Right atrium auricular region (tissue), 2 donors: ENCODE measurements at regions not wholly inside any gene's neighbourhood (a gene's known extent, or its start where the extent isn't known, plus 50 kb on each side); places are given as distances from the start of the nearest gene placed in this dataset.

Experiments used
- DNase-seq: peaks from one replicate; pipeline ENCODE4 v3.0.0-alpha.2; 2019; ENCODE audit warnings: low spot score
- H3K27ac ChIP-seq, 2 donors: fragments of 200-600 bp; sonication (generic); 1 replicate in 1 of 2; 2 replicates in 1 of 2; pipeline ENCODE4 v1.5.1; 2016 to 2019
- H3K27me3 ChIP-seq, 2 donors: fragments of 200-600 bp; sonication (generic); one replicate each; pipeline versions ENCODE4 v1.5.1 to v1.6.0; 2017 to 2019
- H3K36me3 ChIP-seq: fragments of 200-600 bp; sonication (generic); one replicate; pipeline ENCODE4 v1.5.1; 2016
- H3K4me1 ChIP-seq, 2 donors: fragments of 200-600 bp; sonication (generic); one replicate each; pipeline versions ENCODE4 v1.5.1 to v1.6.0; 2017 to 2019
- H3K4me3 ChIP-seq, 2 donors: fragments of 200-600 bp; sonication (generic); 1 replicate in 1 of 2; 2 replicates in 1 of 2; pipeline ENCODE4 v1.5.1; 2017 to 2019; ENCODE audit warnings: mild to moderate bottlenecking in 1 of 2, moderate library complexity in 1 of 2
- H3K9me3 ChIP-seq, 2 donors: fragments of 200-600 bp; sonication (generic); one replicate each; pipeline ENCODE4 v1.5.1; 2019
- TF ChIP-seq, protein P1 (sequence below), 2 donors: fragments of 200-600 bp; sonication (generic); IDR thresholded peaks; one replicate each; pipeline ENCODE4 v1.5.1; 2019; ENCODE audit warnings: antibody characterized with exemption in 2 of 2

DNA sequence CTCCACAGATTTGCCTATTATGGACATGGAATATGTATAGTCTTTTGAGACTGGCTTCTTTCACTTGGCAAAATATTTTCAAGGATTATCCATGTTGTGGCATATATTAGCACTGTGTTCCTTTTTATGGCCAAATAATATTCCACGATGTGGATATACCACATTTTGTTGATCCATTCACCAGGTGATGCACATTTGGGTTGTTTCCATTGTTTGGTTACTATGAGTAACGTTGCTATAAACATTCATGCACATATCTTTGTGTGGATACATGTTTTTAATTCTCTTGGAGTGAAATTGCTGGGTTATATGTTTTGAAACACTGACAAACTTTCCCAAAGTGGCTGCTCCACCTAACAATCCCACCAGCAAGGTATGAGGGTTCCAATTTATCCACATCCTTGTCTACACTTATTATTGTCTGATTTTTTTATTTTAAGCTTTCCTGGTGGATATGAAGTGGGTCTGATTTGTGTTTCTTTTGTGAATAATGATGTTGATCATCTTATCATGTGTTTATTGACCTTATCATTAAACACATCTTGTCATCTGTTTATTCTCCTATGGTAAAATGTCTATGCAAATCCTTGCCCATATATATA, 116.2 kb upstream of the FRMD6 start:
- H3K36me3 ChIP-seq = no peaks in the 10 kb centered on the region
- no peak overlapping the region for H3K4me3 ChIP-seq
- H3K27me3 ChIP-seq = no peaks in the 10 kb centered on the region
- peaks cover 0 to 6% of the 10 kb centered on the region in 2 donors for H3K9me3 ChIP-seq
- no peak for DNase-seq
- H3K4me1 ChIP-seq = no peaks in the 10 kb centered on the region
- no peak overlapping the region for H3K27ac ChIP-seq
- TF ChIP-seq, protein P1, sequence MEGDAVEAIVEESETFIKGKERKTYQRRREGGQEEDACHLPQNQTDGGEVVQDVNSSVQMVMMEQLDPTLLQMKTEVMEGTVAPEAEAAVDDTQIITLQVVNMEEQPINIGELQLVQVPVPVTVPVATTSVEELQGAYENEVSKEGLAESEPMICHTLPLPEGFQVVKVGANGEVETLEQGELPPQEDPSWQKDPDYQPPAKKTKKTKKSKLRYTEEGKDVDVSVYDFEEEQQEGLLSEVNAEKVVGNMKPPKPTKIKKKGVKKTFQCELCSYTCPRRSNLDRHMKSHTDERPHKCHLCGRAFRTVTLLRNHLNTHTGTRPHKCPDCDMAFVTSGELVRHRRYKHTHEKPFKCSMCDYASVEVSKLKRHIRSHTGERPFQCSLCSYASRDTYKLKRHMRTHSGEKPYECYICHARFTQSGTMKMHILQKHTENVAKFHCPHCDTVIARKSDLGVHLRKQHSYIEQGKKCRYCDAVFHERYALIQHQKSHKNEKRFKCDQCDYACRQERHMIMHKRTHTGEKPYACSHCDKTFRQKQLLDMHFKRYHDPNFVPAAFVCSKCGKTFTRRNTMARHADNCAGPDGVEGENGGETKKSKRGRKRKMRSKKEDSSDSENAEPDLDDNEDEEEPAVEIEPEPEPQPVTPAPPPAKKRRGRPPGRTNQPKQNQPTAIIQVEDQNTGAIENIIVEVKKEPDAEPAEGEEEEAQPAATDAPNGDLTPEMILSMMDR (IDR thresholded peaks at IDR 0.05) = no peak

DNA sequence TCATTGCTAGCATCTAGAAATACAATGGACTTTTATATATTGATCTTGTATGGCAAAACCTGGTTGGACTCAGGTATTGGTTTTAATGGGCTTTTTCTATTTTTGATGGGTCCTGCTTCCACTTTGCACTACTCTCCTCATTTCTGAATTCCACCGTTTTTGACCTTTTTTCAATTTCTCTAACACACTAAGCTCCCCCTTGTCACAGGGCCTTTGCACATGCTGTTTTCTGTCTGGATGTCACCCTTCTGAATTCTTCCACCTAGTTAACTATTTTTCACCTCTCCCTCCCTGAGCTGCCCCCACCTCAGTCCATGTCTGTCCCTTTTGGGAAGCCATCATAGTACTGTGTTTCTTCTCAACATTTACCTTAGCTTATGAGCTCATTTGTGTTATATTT, 112.7 kb upstream of the FRMD6 start:
- H3K4me1 ChIP-seq = no peaks in the 10 kb centered on the region
- no peaks in the 10 kb centered on the region for H3K36me3 ChIP-seq
- TF ChIP-seq, protein P1 (IDR thresholded peaks at IDR 0.05) = no peak
- no peak overlapping the region for H3K27ac ChIP-seq
- no peak overlapping the region for H3K4me3 ChIP-seq
- DNase-seq = no peak
- peaks cover 0 to 6% of the 10 kb centered on the region in 2 donors for H3K9me3 ChIP-seq
- no peaks in the 10 kb centered on the region for H3K27me3 ChIP-seq

DNA sequence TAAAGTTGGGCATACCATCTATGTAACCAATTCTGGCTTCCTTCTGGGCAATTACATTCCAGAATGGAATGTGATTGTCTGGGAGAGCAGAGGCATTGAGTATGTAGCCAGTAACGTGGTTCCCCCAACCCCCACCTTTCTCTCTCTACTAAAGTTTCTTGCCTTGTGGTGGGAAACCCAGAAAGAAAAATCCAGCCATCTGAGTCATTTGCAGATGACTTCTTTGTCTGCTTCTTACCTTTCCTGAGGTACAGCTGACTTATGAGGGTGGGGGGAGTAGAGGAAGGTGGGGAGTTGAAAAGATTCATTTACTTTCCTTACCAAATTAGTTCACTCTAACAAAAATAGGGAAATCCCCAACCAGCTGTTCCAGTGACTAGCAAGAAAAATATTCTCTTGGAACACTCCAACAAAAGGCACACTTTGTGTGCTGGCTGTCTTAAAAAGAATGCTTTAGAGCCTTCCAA, 112.1 kb upstream of the FRMD6 start:
- Histone ChIP-seq H3K9me3 (peaks cover 0 to 6% of the 10 kb centered on the region in 2 donors), H3K4me1 (no peaks in the 10 kb centered on the region), H3K27ac (no peak overlapping the region), H3K36me3 (no peaks in the 10 kb centered on the region), H3K27me3 (no peaks in the 10 kb centered on the region), H3K4me3 (no peak overlapping the region)
- no peak for DNase-seq
- TF ChIP-seq, protein P1 (IDR thresholded peaks at IDR 0.05) = no peak

DNA sequence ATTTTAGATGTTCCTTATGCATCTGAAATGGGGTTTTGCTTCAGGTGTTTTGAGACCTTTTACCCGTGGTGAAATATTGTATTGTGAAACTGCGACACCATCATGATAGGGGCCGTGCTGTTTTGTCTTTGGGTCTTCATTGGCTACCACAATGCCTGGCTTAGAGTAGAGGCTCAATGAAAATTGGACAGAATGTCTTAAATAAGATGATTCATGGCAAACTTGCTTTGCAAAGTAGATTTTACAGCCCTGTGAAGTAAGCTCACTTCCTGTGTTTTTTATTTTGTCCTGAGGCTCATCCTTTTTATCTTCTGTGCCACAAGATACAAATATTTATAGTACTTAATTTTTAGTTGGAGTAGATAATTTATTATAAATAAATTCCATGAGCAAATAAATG, 111.3 kb upstream of the FRMD6 start:
- Histone ChIP-seq H3K27ac (no peak overlapping the region), H3K4me1 (no peaks in the 10 kb centered on the region)
- TF ChIP-seq, protein P1 (IDR thresholded peaks at IDR 0.05) = no peak

DNA sequence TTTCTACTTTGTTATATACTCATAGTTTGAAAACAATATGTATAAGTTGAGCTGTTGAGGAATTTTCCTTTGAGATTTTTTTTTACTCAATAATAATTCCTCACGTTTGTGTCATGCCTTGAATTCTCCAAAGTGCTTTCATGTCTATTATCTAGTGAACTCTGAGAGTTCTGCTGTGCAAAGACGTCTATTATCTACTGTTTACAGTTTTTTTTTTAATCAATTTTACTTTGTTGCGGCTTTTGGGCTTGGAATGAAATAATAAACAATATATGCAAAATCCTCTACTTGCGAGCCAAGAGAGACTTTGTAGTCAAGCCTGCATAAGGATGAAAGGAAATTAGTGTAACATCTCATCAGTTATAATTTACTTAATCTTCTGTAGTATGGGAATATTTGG, 107.2 kb upstream of the FRMD6 start:
- H3K27ac ChIP-seq = no peak overlapping the region
- TF ChIP-seq, protein P1 (IDR thresholded peaks at IDR 0.05) = no peak

More for the DNA sequence above, 111.3 kb upstream of the FRMD6 start:
- no peaks in the 10 kb centered on the region for H3K27me3 ChIP-seq
- peaks cover 0 to 5% of the 10 kb centered on the region in 2 donors for H3K9me3 ChIP-seq
- no peaks in the 10 kb centered on the region for H3K36me3 ChIP-seq
- H3K4me3 ChIP-seq = no peak overlapping the region
- DNase-seq = no peak

DNA sequence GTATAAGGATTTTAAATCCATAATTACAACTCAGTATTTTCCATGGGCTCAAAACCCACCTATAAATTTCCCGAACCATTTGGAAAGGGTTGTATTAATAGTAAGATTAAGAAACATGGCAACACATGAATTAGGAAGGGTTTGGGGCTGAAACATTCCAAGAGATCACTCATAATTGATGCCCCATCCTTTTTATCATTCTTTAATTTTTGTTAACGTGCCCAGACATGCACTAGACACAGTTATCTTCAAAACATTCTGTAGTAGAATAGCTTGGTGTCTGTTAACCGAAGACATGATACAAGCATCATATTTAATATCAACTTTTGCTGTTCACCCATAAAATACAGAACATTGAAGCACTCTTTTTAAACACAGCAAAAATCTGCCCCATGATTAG, 106.8 kb upstream of the FRMD6 start:
- no peak for DNase-seq
- TF ChIP-seq, protein P1 (IDR thresholded peaks at IDR 0.05) = no peak
- no peaks in the 10 kb centered on the region for H3K36me3 ChIP-seq
- peaks cover 0 to 10% of the 10 kb centered on the region in 2 donors for H3K4me1 ChIP-seq
- no peaks in the 10 kb centered on the region for H3K27me3 ChIP-seq
- no peak overlapping the region for H3K4me3 ChIP-seq
- H3K9me3 ChIP-seq = no peaks in the 10 kb centered on the region
- H3K27ac ChIP-seq = no peak overlapping the region

More for the DNA sequence above, 107.2 kb upstream of the FRMD6 start:
- Histone ChIP-seq H3K27me3 (no peaks in the 10 kb centered on the region), H3K9me3 (no peaks in the 10 kb centered on the region), H3K4me1 (peaks cover 0 to 10% of the 10 kb centered on the region in 2 donors), H3K36me3 (no peaks in the 10 kb centered on the region), H3K4me3 (no peak overlapping the region)
- no peak for DNase-seq
